IPS-18a (cell line): ENCODE measurements at regions not wholly inside any gene's neighbourhood (a gene's known extent, or its start where the extent isn't known, plus 50 kb on each side); places are given as distances from the start of the nearest gene placed in this dataset.

Experiments used
- H3K27ac ChIP-seq: one replicate; pipeline ENCODE4 v1.5.1; 2013; ENCODE audit warnings: low read length
- H3K27me3 ChIP-seq: one replicate; pipeline ENCODE4 v1.6.1; 2013; ENCODE audit warnings: mild to moderate bottlenecking, low read length; ENCODE audit not compliant: control insufficient read depth, insufficient read depth
- H3K36me3 ChIP-seq: one replicate; pipeline ENCODE4 v1.6.1; 2013; ENCODE audit warnings: low read depth, low read length; ENCODE audit not compliant: control insufficient read depth
- H3K4me1 ChIP-seq: one replicate; pipeline ENCODE4 v1.6.1; 2013; ENCODE audit warnings: low read depth, low read length; ENCODE audit not compliant: control insufficient read depth
- H3K4me3 ChIP-seq: one replicate; pipeline ENCODE4 v1.5.1; 2013; ENCODE audit warnings: low read length
- H3K9ac ChIP-seq: one replicate; pipeline ENCODE4 v1.6.1; 2013; ENCODE audit warnings: mild to moderate bottlenecking, low read length, moderate library complexity
- H3K9me3 ChIP-seq: one replicate; pipeline ENCODE4 v1.6.1; 2013; ENCODE audit warnings: low read depth, low read length; ENCODE audit not compliant: control insufficient read depth

- no peaks in the 10 kb centered on the region for H3K9me3 ChIP-seq
- H3K4me3 ChIP-seq = no peak overlapping the region
- no peaks in the 10 kb centered on the region for H3K27me3 ChIP-seq
- H3K4me1 ChIP-seq = no peaks in the 10 kb centered on the region
- H3K9ac ChIP-seq = no peak overlapping the region
- H3K36me3 ChIP-seq = no peaks in the 10 kb centered on the region
- no peak overlapping the region for H3K27ac ChIP-seq
These were observed 1746.4 kb upstream of the PCDH7 start for GRCh38 chr4:28973587-28974350.

GRCh38 chr4:28976369-28976768 lies 1743.8 kb upstream of the PCDH7 start:
- H3K9ac ChIP-seq = no peak overlapping the region
- no peaks in the 10 kb centered on the region for H3K4me1 ChIP-seq
- no peak overlapping the region for H3K4me3 ChIP-seq
- H3K9me3 ChIP-seq = no peaks in the 10 kb centered on the region
- H3K27ac ChIP-seq = no peak overlapping the region
- no peaks in the 10 kb centered on the region for H3K36me3 ChIP-seq
- H3K27me3 ChIP-seq = no peaks in the 10 kb centered on the region

GRCh38 chr4:29002151-29002550 lies 1718.0 kb upstream of the PCDH7 start:
- Histone ChIP-seq H3K27ac (no peak overlapping the region), H3K36me3 (no peaks in the 10 kb centered on the region), H3K4me3 (no peak overlapping the region), H3K27me3 (peaks cover 33% of the 10 kb centered on the region), H3K4me1 (peaks cover 45% of the 10 kb centered on the region), H3K9me3 (no peaks in the 10 kb centered on the region), H3K9ac (no peak overlapping the region)

- Histone ChIP-seq H3K4me3 (no peak overlapping the region), H3K27ac (no peak overlapping the region), H3K9me3 (no peaks in the 10 kb centered on the region), H3K27me3 (peaks cover 22% of the 10 kb centered on the region), H3K9ac (no peak overlapping the region), H3K36me3 (no peaks in the 10 kb centered on the region), H3K4me1 (peaks cover 56% of the 10 kb centered on the region)
These were observed 1714.3 kb upstream of the PCDH7 start for GRCh38 chr4:29005838-29006237.

- H3K9me3 ChIP-seq = no peaks in the 10 kb centered on the region
These were observed 1710.3 kb upstream of the PCDH7 start for GRCh38 chr4:29009908-29010307.

GRCh38 chr4:29013341-29013740 lies 1706.8 kb upstream of the PCDH7 start:
- Histone ChIP-seq H3K9ac (no peak overlapping the region), H3K4me1 (peaks cover 16% of the 10 kb centered on the region), H3K9me3 (no peaks in the 10 kb centered on the region), H3K36me3 (no peaks in the 10 kb centered on the region), H3K4me3 (no peak overlapping the region), H3K27me3 (no peaks in the 10 kb centered on the region), H3K27ac (no peak overlapping the region)

More at GRCh38 chr4:29009908-29010307, 1710.3 kb upstream of the PCDH7 start:
- no peaks in the 10 kb centered on the region for H3K36me3 ChIP-seq
- H3K4me3 ChIP-seq = no peak overlapping the region
- H3K27ac ChIP-seq = no peak overlapping the region
- H3K4me1 ChIP-seq = peaks cover 22% of the 10 kb centered on the region
- no peak overlapping the region for H3K9ac ChIP-seq
- H3K27me3 ChIP-seq = no peaks in the 10 kb centered on the region

- Histone ChIP-seq H3K9ac (no peak overlapping the region), H3K27me3 (no peaks in the 10 kb centered on the region), H3K4me1 (peaks cover 11% of the 10 kb centered on the region), H3K36me3 (no peaks in the 10 kb centered on the region), H3K9me3 (no peaks in the 10 kb centered on the region), H3K4me3 (no peak overlapping the region), H3K27ac (no peak overlapping the region)
These were observed 1705.6 kb upstream of the PCDH7 start for GRCh38 chr4:29014555-29014954.

- no peaks in the 10 kb centered on the region for H3K27me3 ChIP-seq
- H3K4me3 ChIP-seq = no peak overlapping the region
- H3K9me3 ChIP-seq = peaks cover 10% of the 10 kb centered on the region
- H3K27ac ChIP-seq = no peak overlapping the region
- no peak overlapping the region for H3K9ac ChIP-seq
- H3K36me3 ChIP-seq = no peaks in the 10 kb centered on the region
- no peaks in the 10 kb centered on the region for H3K4me1 ChIP-seq
These were observed 1686.5 kb upstream of the PCDH7 start for GRCh38 chr4:29033703-29034102.

GRCh38 chr4:29037501-29037900 lies 1682.7 kb upstream of the PCDH7 start:
- H3K4me1 ChIP-seq = no peaks in the 10 kb centered on the region
- H3K4me3 ChIP-seq = no peak overlapping the region
- H3K9ac ChIP-seq = no peak overlapping the region
- no peaks in the 10 kb centered on the region for H3K27me3 ChIP-seq
- peaks cover 10% of the 10 kb centered on the region for H3K9me3 ChIP-seq
- no peak overlapping the region for H3K27ac ChIP-seq
- H3K36me3 ChIP-seq = no peaks in the 10 kb centered on the region

GRCh38 chr4:29043411-29043810 lies 1676.8 kb upstream of the PCDH7 start:
- Histone ChIP-seq H3K27me3 (no peaks in the 10 kb centered on the region), H3K4me3 (no peak overlapping the region), H3K9me3 (no peaks in the 10 kb centered on the region), H3K9ac (no peak overlapping the region), H3K27ac (no peak overlapping the region), H3K36me3 (no peaks in the 10 kb centered on the region), H3K4me1 (no peaks in the 10 kb centered on the region)

- H3K4me3 ChIP-seq = no peak overlapping the region
- H3K27me3 ChIP-seq = no peaks in the 10 kb centered on the region
- peaks cover 14% of the 10 kb centered on the region for H3K4me1 ChIP-seq
- H3K9me3 ChIP-seq = no peaks in the 10 kb centered on the region
- H3K36me3 ChIP-seq = no peaks in the 10 kb centered on the region
- no peak overlapping the region for H3K9ac ChIP-seq
- no peak overlapping the region for H3K27ac ChIP-seq
These were observed 1674.0 kb upstream of the PCDH7 start for GRCh38 chr4:29046186-29046585.

- Histone ChIP-seq H3K9ac (no peak overlapping the region), H3K36me3 (no peaks in the 10 kb centered on the region)
These were observed 1673.4 kb upstream of the PCDH7 start for GRCh38 chr4:29046781-29047180.

More at GRCh38 chr4:29046781-29047180, 1673.4 kb upstream of the PCDH7 start:
- Histone ChIP-seq H3K4me1 (peaks cover 20% of the 10 kb centered on the region), H3K27me3 (no peaks in the 10 kb centered on the region), H3K9me3 (no peaks in the 10 kb centered on the region), H3K27ac (no peak overlapping the region), H3K4me3 (no peak overlapping the region)
